ENCODE measurements at regions not wholly inside any gene's neighbourhood (a gene's known extent, or its start where the extent isn't known, plus 50 kb on each side); places are given as distances from the start of the nearest gene placed in this dataset.
"Not testable (repeated sequence)": the region's sequence is repeated elsewhere in the genome, so short reads cannot be mapped to it uniquely, and the experiment has no call there.

DNA sequence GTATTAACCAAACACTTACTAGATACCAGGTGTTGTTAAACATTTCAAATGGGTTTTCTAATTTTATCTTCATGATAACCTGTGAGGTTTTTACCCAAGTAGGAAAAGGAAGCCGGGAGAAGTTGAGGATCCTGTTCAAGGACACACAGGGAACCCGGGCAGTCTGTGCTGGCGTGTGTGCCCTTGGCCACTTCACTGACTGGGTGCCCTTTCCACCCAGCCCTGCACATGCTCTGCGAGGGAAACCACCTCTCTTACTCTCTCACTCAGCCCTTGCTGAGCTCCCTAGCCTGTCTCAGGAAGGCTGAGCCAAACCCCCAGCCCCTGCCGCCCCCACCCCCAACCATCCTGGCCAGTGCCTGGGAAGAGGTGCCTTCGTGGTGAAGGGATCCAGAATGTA, 51.8 kb downstream of the TEX44 start:
- H3K4me3 ChIP-seq, result no peak overlapping the region
- peak overlapping the region; percentile 27 to 90 (median 70) for H3K27ac ChIP-seq
- no peak for ATAC-seq (ENCODE audit: low FRiP score in 2 of 2)
- 55 to 74% methylated on average over 3 to 6 of the region's 6 CpGs for WGBS, 2 donors
- H3K4me1 ChIP-seq, result peaks cover 38 to 45% (median 42%) of the 10 kb centered on the region in 4 donors
- TF ChIP-seq EP300 (IDR thresholded peaks at IDR 0.05) (no peak), POLR2AphosphoS5 (IDR thresholded peaks at IDR 0.05) (no peak), POLR2A (IDR thresholded peaks at IDR 0.05) (no peak)
- TF ChIP-seq, protein P1, sequence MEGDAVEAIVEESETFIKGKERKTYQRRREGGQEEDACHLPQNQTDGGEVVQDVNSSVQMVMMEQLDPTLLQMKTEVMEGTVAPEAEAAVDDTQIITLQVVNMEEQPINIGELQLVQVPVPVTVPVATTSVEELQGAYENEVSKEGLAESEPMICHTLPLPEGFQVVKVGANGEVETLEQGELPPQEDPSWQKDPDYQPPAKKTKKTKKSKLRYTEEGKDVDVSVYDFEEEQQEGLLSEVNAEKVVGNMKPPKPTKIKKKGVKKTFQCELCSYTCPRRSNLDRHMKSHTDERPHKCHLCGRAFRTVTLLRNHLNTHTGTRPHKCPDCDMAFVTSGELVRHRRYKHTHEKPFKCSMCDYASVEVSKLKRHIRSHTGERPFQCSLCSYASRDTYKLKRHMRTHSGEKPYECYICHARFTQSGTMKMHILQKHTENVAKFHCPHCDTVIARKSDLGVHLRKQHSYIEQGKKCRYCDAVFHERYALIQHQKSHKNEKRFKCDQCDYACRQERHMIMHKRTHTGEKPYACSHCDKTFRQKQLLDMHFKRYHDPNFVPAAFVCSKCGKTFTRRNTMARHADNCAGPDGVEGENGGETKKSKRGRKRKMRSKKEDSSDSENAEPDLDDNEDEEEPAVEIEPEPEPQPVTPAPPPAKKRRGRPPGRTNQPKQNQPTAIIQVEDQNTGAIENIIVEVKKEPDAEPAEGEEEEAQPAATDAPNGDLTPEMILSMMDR (IDR thresholded peaks at IDR 0.05), result no peak
- no peaks in the 10 kb centered on the region for H3K36me3 ChIP-seq
- H3K27me3 ChIP-seq, result no peaks in the 10 kb centered on the region
- no peaks in the 10 kb centered on the region for H3K9me3 ChIP-seq
- peak in 1 of 2 donors; percentile 60 for DNase-seq

DNA sequence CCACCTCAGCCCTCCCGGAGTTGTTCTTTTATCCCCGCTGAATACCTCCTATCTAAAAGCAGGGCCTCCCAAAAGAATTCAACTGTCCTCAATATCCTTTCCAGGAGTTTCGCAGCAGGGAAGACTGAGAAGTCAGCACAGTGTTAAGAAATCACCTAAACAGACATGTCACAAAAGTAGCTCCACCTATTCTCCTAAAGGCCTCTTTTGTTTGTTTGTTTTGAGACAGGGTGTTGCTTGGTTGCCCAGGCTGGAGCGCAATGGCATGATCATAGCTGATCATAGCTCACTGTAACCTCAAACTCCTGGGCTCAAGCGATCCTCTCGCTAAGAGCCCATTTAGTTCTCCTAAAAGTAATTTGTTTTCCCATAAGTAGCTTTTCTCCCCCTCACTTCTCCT, 53.8 kb downstream of the TEX44 start:
- TF ChIP-seq EP300 (IDR thresholded peaks at IDR 0.05), result no peak
- no peak for TF ChIP-seq POLR2AphosphoS5 (IDR thresholded peaks at IDR 0.05)
- TF ChIP-seq, protein P1 (IDR thresholded peaks at IDR 0.05), result no peak
- no peak for TF ChIP-seq POLR2A (IDR thresholded peaks at IDR 0.05)
- no peaks in the 10 kb centered on the region for H3K36me3 ChIP-seq
- no peak for ATAC-seq (ENCODE audit: low FRiP score in 2 of 2)
- H3K4me1 ChIP-seq, result peaks cover 26 to 28% (median 28%) of the 10 kb centered on the region in 4 donors
- H3K9me3 ChIP-seq, result no peaks in the 10 kb centered on the region
- H3K4me3 ChIP-seq, result no peak overlapping the region
- DNase-seq, result no peak
- 75 to 83% methylated on average over 6 of the region's 6 CpGs for WGBS, 2 donors
- peak overlapping the region in 1 of 4 donors; percentile 30 for H3K27ac ChIP-seq
- H3K27me3 ChIP-seq, result no peaks in the 10 kb centered on the region

GRCh38 chr2:231648579-231649174, 56.0 kb downstream of the TEX44 start:
- H3K27me3 ChIP-seq, result no peaks in the 10 kb centered on the region
- TF ChIP-seq, protein P1 (IDR thresholded peaks at IDR 0.05), result peak; percentile 71 to 92 (median 80)
- TF ChIP-seq EP300 (IDR thresholded peaks at IDR 0.05), result no peak
- no peak overlapping the region for H3K27ac ChIP-seq
- ATAC-seq (ENCODE audit: low FRiP score in 2 of 2), result peak; percentile 81 to 89
- peaks cover 8 to 16% (median 9%) of the 10 kb centered on the region in 4 donors for H3K4me1 ChIP-seq
- H3K9me3 ChIP-seq, result no peaks in the 10 kb centered on the region
- H3K4me3 ChIP-seq, result no peak overlapping the region
- WGBS, 2 donors, result 37 to 46% methylated on average over 9 of the region's 9 CpGs
- DNase-seq, result peak; percentile 92
- no peaks in the 10 kb centered on the region for H3K36me3 ChIP-seq

GRCh38 chr2:231651561-231651960, 56.8 kb upstream of the PTMA start:
- ATAC-seq (ENCODE audit: low FRiP score in 2 of 2); H3K27ac ChIP-seq; H3K9me3 ChIP-seq; H3K27me3 ChIP-seq; H3K36me3 ChIP-seq; H3K4me1 ChIP-seq; H3K4me3 ChIP-seq: not testable (repeated sequence)
- WGBS, 2 donors, result 74% methylated on average over 8 of the region's 8 CpGs
- peak in 1 of 2 donors; percentile 68 for DNase-seq

DNA sequence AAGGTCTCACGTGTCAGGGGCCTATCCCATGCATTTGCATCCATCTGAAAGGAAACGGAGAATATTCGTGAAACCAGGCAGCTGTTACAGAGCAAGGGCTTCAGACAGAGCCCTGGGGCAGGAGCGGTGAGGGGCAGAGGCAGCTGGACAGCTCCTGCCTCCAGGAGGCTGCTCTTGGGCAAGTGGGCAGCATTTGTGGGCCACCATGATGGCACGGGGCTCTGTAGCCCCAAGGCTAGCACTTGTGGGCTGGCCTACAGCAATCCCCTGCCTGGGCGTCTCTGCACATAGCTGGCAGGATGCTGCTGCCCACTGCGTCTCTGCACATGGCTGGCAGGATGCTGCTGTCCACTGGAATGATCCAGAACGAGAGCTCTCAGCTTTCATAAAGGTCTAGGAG, 52.8 kb upstream of the PTMA start:
- Histone ChIP-seq H3K27me3 (no peaks in the 10 kb centered on the region), H3K36me3 (no peaks in the 10 kb centered on the region), H3K9me3 (no peaks in the 10 kb centered on the region), H3K27ac (no peak overlapping the region), H3K4me3 (no peak overlapping the region), H3K4me1 (peaks cover 0 to 7% (median 0%) of the 10 kb centered on the region in 4 donors)
- WGBS, 2 donors, result 86 to 87% methylated on average over 8 of the region's 8 CpGs
- DNase-seq (no peak), ATAC-seq (ENCODE audit: low FRiP score in 2 of 2) (no peak)
- TF ChIP-seq EP300 (IDR thresholded peaks at IDR 0.05) (no peak), POLR2A (IDR thresholded peaks at IDR 0.05) (no peak), POLR2AphosphoS5 (IDR thresholded peaks at IDR 0.05) (no peak)
- TF ChIP-seq, protein P1 (IDR thresholded peaks at IDR 0.05), result no peak
